ENCODE measurements at regions not wholly inside any gene's neighbourhood (a gene's known extent, or its start where the extent isn't known, plus 50 kb on each side); places are given as distances from the start of the nearest gene placed in this dataset.

- TF ChIP-seq REST (IDR thresholded peaks at IDR 0.05; ENCODE audit: low read depth, low read length) (no peak), CTCF (IDR thresholded peaks at IDR 0.05) (no peak), FOXJ3 (CRISPR knock-in tag; IDR thresholded peaks at IDR 0.05) (no peak)
Observed at GRCh38 chr5:163189023-163189553, 248.3 kb upstream of the CCNG1 start (continued).

GRCh38 chr5:163190283-163190682 is 247.1 kb upstream of the CCNG1 start:
- H4K20me1 ChIP-seq (ENCODE audit: insufficient read depth): no peaks in the 10 kb centered on the region
- DNase-seq: no peak
- H3K4me2 ChIP-seq: no peak overlapping the region
- 27% methylated on average over 3 of the region's 3 CpGs for WGBS (ENCODE audit: low lambda C conversion rate)
- no peak overlapping the region for H3K9ac ChIP-seq
- H3K9me3 ChIP-seq: no peaks in the 10 kb centered on the region
- H3K36me3 ChIP-seq (replicated peaks in 1 of 2; ENCODE audit: control insufficient read depth in 1 of 2, insufficient read depth in 2 of 2, low read length in 1 of 2): no peaks in the 10 kb centered on the region
- H3K27me3 ChIP-seq (ENCODE audit: insufficient read depth): no peaks in the 10 kb centered on the region
- H3F3A ChIP-seq (replicated peaks; ENCODE audit: insufficient read depth): no peaks in the 10 kb centered on the region
- POLR2A ChIA-PET: no interaction called here
- H3K4me3 ChIP-seq (ENCODE audit: low read depth in 2 of 2, low read length in 1 of 2): no peak overlapping the region
- no peak overlapping the region for H3K27ac ChIP-seq (ENCODE audit: low read depth in 2 of 2, low read length in 1 of 2)
- H3K79me2 ChIP-seq (ENCODE audit: insufficient read depth): no peaks in the 10 kb centered on the region
- no peak overlapping the region; the same call in 1 of the 2 replicates for H2AFZ ChIP-seq (ENCODE audit: low read depth)
- H3K4me1 ChIP-seq (ENCODE audit: control insufficient read depth in 1 of 2, insufficient read depth in 2 of 2, low read depth in 1 of 2, low read length in 1 of 2): no peaks in the 10 kb centered on the region
- no peaks in the 10 kb centered on the region for H3K9me2 ChIP-seq
- CTCF ChIA-PET: no interaction called here
- TF ChIP-seq JUND (IDR thresholded peaks at IDR 0.05) (no peak), NFIC (IDR thresholded peaks at IDR 0.05; ENCODE audit: borderline replicate concordance) (no peak), USF2 (IDR thresholded peaks at IDR 0.05; ENCODE audit: borderline replicate concordance, low read depth, low read length) (no peak), TEAD4 (IDR thresholded peaks at IDR 0.05; ENCODE audit: borderline replicate concordance, insufficient read depth) (no peak), CHD2 (IDR thresholded peaks at IDR 0.05; ENCODE audit: low read length, partially characterized antibody) (no peak), MEF2A (IDR thresholded peaks at IDR 0.05; ENCODE audit: borderline replicate concordance, low read depth) (no peak), TCF12 (IDR thresholded peaks at IDR 0.05) (no peak), USF1 (IDR thresholded peaks at IDR 0.05; ENCODE audit: borderline replicate concordance, low read depth) (no peak), NRF1 (IDR thresholded peaks at IDR 0.05; ENCODE audit: low read depth, low read length) (no peak), GATA2 (CRISPR knock-in tag; IDR thresholded peaks at IDR 0.05) (no peak), RCOR1 (IDR thresholded peaks at IDR 0.05; ENCODE audit: low read length) (no peak), RXRA (IDR thresholded peaks at IDR 0.05; ENCODE audit: borderline replicate concordance, low read depth) (no peak), ZBTB33 (IDR thresholded peaks at IDR 0.05; ENCODE audit: borderline replicate concordance, low read depth) (no peak), EP300 (IDR thresholded peaks at IDR 0.05; ENCODE audit: borderline replicate concordance in 1 of 2, low read depth in 1 of 2, low read length in 1 of 2) (no peak), FOXM1 (IDR thresholded peaks at IDR 0.05; ENCODE audit: low read depth) (no peak), SMC3 (IDR thresholded peaks at IDR 0.05; ENCODE audit: low read depth, low read length) (no peak), GABPA (IDR thresholded peaks at IDR 0.05; ENCODE audit: low read depth) (no peak), EZH2phosphoT487 (IDR thresholded peaks at IDR 0.05; ENCODE audit: borderline replicate concordance, low read depth) (no peak)

All from SK-N-SH (cell line).